Erythroblast (primary cell): ENCODE measurements at regions not wholly inside any gene's neighbourhood (a gene's known extent, or its start where the extent isn't known, plus 50 kb on each side); places are given as distances from the start of the nearest gene placed in this dataset.

Experiments used
- GATA1 ChIP-seq: IDR thresholded peaks from 2 replicates; pipeline ENCODE4 v1.6.1; 2011; ENCODE audit warnings: low read depth, mild to moderate bottlenecking, control low read depth, low read length, moderate library complexity
- POLR2A ChIP-seq: IDR thresholded peaks from 2 replicates; pipeline ENCODE4 v1.6.1; 2011; ENCODE audit warnings: mild to moderate bottlenecking, low read length

- TF ChIP-seq POLR2A (no peak), GATA1 (no peak)
These were observed 389.9 kb downstream of the TEX13C start for GRCh38 chrX:125709532-125709931.
